GM19395 (cell line): ENCODE measurements at regions not wholly inside any gene's neighbourhood (a gene's known extent, or its start where the extent isn't known, plus 50 kb on each side); places are given as distances from the start of the nearest gene placed in this dataset.
A peak's percentile ranks its signal among the peaks of the same experiment; 100 is the strongest.

Source experiments
- ATAC-seq: cut with Tn5 transposase; IDR thresholded peaks from one replicate; pipeline ENCODE4 v1.9.1; 2021; ENCODE audit warnings: mild to moderate bottlenecking, moderate library complexity; ENCODE audit not compliant: unreplicated experiment

DNA sequence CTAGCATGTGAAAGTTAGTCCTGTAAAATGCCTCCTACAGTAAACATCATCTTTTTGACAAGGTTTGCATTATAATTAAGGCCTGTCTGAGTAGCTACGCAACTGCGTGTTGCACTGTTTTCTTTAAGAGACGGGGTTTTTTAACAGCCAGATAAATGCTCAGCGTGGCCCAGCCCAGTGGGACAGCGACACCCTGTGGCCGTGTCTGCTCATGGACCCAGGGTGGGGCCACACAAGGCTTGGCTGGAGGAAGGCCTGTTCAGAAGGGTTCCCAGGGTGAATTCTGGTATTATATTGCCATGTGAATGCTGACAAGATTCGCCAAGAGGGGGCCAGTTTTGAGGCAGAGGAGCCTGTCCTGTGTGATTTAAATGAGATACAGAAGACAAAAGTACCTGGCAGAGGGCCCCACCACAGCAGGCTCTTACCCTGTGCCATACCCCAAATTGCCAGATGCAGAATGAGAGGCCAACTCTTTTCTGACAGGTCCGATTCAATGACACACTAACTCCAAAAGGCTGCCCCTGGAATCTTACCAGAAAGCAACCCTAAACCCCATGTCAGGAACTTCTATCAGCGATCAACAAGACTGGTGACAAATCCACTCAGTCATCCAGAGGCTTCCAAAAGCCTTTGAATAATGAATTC, 65.9 kb upstream of the IRX6 start:
- ATAC-seq: peak; percentile 82

DNA sequence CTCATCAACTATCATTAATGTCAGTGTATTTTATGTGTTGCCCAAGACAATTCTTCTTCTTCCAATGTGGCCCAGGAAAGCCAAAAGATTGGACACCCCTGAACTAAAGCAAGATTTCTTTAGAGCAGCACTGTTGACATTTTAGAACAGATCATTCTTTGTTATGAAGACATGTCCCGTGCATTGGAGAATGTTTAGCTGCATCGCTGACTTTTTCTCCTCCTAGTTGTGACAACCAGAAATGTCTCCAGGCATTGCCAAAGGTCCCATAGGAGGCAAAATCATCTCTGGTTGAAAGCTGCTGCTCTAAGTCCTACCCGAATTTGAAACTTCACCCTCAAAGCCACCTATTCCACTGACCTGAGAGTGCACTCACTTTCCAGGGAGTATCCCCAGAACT, 62.7 kb upstream of the IRX6 start:
- ATAC-seq: no peak

DNA sequence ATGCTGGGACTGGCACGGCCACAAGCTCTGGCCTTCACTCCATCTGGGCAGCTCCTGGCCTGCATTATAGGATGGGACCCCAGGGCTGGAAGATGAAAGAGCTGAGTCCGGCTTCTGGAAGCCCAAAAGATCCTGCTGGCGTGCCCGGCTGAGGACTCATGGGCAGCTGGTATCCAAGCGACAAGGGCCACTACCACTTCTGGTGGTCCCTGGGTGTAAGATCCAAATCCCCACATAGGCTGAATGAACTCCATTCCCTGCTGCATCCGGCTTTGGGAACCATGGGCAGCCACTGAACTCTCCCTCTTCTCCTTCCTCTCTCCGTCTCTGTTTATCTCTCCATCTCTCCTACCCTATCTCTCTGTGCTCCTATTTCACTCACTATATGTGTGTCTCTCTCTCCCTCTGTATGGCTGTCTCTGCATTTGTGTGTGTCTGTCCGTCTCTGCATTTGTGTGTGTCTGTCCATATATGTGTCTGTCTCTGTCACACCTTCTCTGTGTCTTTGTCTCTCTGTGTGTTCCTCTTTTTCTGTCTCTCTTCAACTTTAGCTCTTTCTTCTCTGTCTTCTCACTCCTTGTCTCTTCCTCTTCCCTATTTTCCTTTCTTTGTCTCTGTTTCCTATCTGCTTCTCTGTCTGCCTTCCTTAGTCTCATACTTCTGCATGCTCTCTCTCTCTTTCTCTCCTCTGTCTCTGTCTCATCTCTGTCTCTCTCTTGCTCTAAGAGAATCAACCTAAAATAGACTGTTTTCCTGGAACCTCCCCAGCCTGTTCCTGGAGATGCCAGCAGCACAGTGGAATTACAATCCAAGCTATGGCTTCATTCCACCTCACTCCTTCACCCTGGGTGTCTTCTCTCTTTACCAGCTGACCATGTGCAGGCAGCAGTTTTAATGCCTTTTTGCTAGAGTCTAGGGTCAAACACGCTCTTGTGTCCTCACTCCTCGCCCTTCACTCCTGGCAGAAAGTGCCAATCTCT, 60.4 kb upstream of the IRX6 start:
- no peak for ATAC-seq

DNA sequence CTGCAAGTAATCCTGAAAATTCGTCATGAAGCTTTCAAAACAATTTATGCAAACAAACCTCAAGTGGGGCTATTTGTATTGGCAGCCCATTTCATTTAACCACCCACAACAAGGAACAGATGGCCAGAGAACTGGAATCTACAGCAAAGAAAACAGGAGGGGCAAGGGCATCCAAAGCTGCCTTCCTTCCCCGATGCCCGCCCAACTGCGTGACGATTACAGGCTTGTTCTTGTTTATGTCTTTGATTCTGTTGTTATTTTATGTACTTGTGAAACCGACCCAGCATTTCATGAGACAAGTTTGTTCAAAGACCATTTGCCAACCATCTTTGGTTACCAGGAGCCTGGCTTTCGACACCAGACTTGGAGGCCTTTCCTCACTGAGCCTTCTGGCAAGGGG, 59.1 kb upstream of the IRX6 start:
- ATAC-seq: no peak

DNA sequence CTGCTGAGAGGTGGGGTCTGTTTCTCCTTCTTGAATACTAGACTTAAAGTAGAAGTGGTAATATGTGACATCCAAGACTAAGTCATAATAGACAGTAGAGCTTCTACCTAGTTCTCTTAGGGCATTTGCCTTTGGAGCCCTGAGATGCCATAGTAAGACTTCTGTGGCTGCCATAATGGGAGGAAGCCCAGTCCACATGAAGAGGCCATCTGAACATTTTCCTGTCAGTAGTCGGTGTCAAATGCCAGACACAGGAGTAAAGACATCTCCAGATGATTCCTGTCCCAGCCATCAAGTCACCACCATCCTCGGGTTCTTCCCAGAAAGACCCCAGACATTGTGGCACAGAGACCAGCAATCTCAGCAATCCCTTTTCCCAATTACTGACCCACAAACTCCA, 58.1 kb upstream of the IRX6 start:
- ATAC-seq: no peak

DNA sequence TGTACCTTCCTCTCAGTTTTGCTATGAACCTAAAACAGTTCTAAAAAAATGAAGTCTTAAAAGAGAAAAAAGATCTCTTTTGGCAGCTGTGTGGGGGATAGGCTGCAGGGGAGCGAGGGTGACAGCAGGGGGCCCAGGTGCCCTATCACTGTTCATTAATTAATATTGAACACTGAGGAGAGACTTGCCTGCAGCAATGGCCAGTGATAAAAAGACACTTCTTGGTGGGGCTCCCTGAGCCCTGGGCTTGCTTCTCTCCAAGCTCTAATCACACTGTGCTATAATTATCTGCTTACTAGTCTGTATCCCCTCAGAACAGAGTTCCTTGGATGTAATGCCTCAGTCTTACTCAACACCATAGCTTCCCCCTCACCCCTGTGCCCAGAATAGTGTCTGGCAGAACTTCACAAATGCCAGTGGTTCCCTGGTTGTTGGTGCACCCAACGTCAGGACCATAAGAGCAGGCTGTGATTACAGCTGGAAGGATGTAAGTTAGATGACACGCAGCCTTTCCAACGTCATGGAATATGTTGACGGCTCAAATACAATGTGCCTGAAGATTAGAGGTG, 52.0 kb upstream of the IRX6 start:
- ATAC-seq: no peak

DNA sequence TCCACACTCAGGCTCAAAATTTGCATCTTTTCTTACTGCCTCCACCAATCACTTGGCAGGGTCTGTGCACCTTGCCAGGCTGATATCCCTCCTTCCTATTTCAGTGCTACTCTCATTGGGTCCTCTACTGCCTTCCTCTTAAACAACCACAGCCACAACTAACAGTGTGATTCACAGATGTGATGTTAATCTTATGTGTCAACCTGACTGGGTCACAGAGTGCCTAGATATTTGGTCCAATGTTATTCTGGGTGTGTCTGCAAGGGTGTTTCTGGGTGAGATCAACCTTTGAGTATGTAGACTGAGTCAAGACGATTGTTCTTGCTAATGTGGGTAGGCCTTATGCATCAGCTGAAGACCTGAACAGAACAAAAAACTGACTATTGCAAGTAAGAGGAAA, 51.3 kb upstream of the IRX6 start:
- no peak for ATAC-seq

DNA sequence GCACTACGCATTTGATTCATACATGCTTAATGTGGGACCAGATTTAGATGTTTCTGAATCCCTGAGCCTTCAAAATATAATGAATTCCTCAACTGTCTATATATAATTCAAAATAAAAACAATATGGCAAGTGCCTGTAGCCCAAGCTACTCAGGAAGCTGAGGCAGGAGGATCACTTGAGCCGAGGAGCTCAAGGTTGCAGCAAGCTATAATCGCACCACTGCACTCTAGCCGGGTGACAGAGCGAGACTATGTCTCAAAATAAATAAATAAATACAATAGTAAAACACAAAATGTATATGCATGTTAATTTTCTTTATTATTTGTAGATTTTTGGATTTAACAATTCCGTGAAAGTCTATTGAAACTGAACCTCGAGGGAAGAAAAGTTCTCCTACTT, 50.6 kb upstream of the IRX6 start:
- no peak for ATAC-seq

DNA sequence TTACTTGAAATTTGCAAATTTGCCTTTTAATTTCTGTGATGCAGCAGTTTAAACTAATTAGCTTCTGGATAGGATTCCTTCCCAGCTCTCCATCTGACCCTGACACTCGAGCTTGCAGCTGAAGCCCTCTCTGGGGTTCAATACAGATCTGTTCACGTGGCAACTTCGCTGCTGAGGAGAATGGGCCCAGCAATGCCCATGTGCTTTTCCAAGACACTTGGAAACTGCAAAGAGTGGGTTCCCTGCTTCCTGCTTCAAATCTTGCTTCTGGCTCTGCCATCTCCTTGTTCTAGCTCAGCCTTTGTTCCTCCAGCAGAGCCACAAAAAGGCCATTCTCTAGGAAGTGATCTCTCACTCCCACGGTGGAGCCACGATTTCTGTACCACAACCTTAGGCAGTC, 50.0 kb upstream of the IRX6 start:
- ATAC-seq: no peak
